Peyer's patch (tissue), 4 donors: ENCODE measurements at regions not wholly inside any gene's neighbourhood (a gene's known extent, or its start where the extent isn't known, plus 50 kb on each side); places are given as distances from the start of the nearest gene placed in this dataset.
"Not testable (repeated sequence)": the region's sequence is repeated elsewhere in the genome, so short reads cannot be mapped to it uniquely, and the experiment has no call there.

Experiments
- CTCF ChIP-seq, 6 experiments: fragments of 450-650 bp in 4 of 6; fragments of 200-600 bp in 2 of 6; sonication (generic) in 1 of 6; IDR thresholded peaks; one replicate each; pipeline ENCODE4 v1.5.1; 2017 to 2019; ENCODE audit warnings: antibody characterized with exemption in 6 of 6, mild to moderate bottlenecking in 3 of 6, moderate library complexity in 1 of 6
- POLR2A ChIP-seq, 2 donors: fragments of 450-650 bp; IDR thresholded peaks; one replicate each; pipeline ENCODE4 v1.5.1; 2017; ENCODE audit warnings: antibody characterized with exemption in 2 of 2, mild to moderate bottlenecking in 2 of 2, moderate library complexity in 2 of 2

GRCh38 chr13:81339666-81340065 lies 998.7 kb upstream of the SPRY2 start:
- not testable (repeated sequence) for TF ChIP-seq CTCF, POLR2A (IDR thresholded peaks at IDR 0.05)
